ENCODE measurements at regions not wholly inside any gene's neighbourhood (a gene's known extent, or its start where the extent isn't known, plus 50 kb on each side); places are given as distances from the start of the nearest gene placed in this dataset.

DNA sequence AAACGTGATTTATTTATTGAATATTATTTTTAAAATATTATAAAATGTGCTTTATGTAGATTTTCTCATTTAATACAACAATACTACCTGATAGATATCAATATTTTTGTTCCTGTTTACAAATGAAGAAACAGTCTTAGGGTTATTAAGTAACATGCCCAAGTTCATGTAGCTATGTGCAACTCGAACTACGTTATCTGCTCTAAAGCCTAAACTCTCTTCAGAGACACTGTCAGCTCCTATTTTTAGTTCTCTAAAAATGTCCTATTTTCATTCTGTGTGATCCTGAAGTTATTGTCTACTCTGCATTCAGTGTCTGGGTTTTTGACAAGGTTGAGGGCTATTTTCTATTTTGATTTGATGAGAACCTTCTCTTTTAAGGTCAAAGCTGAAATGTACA is 550.1 kb upstream of the B3GALT2 start:
- TF ChIP-seq, protein P1, sequence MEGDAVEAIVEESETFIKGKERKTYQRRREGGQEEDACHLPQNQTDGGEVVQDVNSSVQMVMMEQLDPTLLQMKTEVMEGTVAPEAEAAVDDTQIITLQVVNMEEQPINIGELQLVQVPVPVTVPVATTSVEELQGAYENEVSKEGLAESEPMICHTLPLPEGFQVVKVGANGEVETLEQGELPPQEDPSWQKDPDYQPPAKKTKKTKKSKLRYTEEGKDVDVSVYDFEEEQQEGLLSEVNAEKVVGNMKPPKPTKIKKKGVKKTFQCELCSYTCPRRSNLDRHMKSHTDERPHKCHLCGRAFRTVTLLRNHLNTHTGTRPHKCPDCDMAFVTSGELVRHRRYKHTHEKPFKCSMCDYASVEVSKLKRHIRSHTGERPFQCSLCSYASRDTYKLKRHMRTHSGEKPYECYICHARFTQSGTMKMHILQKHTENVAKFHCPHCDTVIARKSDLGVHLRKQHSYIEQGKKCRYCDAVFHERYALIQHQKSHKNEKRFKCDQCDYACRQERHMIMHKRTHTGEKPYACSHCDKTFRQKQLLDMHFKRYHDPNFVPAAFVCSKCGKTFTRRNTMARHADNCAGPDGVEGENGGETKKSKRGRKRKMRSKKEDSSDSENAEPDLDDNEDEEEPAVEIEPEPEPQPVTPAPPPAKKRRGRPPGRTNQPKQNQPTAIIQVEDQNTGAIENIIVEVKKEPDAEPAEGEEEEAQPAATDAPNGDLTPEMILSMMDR (IDR thresholded peaks at IDR 0.05; ENCODE audit: poor library complexity), result no peak
- TF ChIP-seq EZH2 (IDR thresholded peaks at IDR 0.05; ENCODE audit: borderline replicate concordance) (no peak), EZH2phosphoT487 (IDR thresholded peaks at IDR 0.05; ENCODE audit: low read depth, severe bottlenecking, unreplicated experiment) (no peak)
